Stimulated activated CD4-positive, alpha-beta T cell treated with anti-CD3 and anti-CD28 coated beads, Interleukin-1b, Interleukin-23, amount 100 ng/mL, for 24 hours (primary cell): ENCODE measurements at regions not wholly inside any gene's neighbourhood (a gene's known extent, or its start where the extent isn't known, plus 50 kb on each side); places are given as distances from the start of the nearest gene placed in this dataset.
"Not testable (repeated sequence)": the region's sequence is repeated elsewhere in the genome, so short reads cannot be mapped to it uniquely, and the experiment has no call there.

Experiments
- DNase-seq, 4 experiments: peaks; one replicate each; pipeline ENCODE4 v3.0.0-alpha.2; 2020; ENCODE audit warnings: low read depth in 4 of 4, low spot score in 1 of 4

- DNase-seq: no peak
Measured at GRCh38 chr6:103105686-103106085, 1712.2 kb downstream of the GRIK2 start.

- DNase-seq: no peak
Measured at GRCh38 chr6:103101267-103101666, 1707.8 kb downstream of the GRIK2 start.

- not testable (repeated sequence) for DNase-seq
Measured at GRCh38 chr6:103092414-103092813, 1698.9 kb downstream of the GRIK2 start.

- no peak for DNase-seq
Measured at GRCh38 chr6:103085801-103086200, 1692.3 kb downstream of the GRIK2 start.

GRCh38 chr6:103081876-103082630 is 1688.5 kb downstream of the GRIK2 start:
- no peak for DNase-seq

- DNase-seq: no peak
Measured at GRCh38 chr6:103081126-103081525, 1687.6 kb downstream of the GRIK2 start.

GRCh38 chr6:103080497-103080896 is 1687.0 kb downstream of the GRIK2 start:
- DNase-seq: no peak

- DNase-seq: no peak
Measured at GRCh38 chr6:103079867-103080266, 1686.4 kb downstream of the GRIK2 start.

- no peak for DNase-seq
Measured at GRCh38 chr6:103062136-103062535, 1668.6 kb downstream of the GRIK2 start.

GRCh38 chr6:103047567-103047966 is 1654.1 kb downstream of the GRIK2 start:
- DNase-seq: no peak

GRCh38 chr6:103042336-103042735 is 1648.8 kb downstream of the GRIK2 start:
- no peak for DNase-seq

- no peak for DNase-seq
Measured at GRCh38 chr6:103036846-103037245, 1643.3 kb downstream of the GRIK2 start.

- no peak for DNase-seq
Measured at GRCh38 chr6:103027271-103027931, 1633.9 kb downstream of the GRIK2 start.

- no peak for DNase-seq
Measured at GRCh38 chr6:103018426-103018825, 1624.9 kb downstream of the GRIK2 start.

- no peak for DNase-seq
Measured at GRCh38 chr6:103017878-103018277, 1624.4 kb downstream of the GRIK2 start.

GRCh38 chr6:103011605-103012004 is 1618.1 kb downstream of the GRIK2 start:
- DNase-seq: no peak

- no peak for DNase-seq
Measured at GRCh38 chr6:103002282-103002681, 1608.8 kb downstream of the GRIK2 start.

GRCh38 chr6:103001724-103002123 is 1608.2 kb downstream of the GRIK2 start:
- no peak for DNase-seq

GRCh38 chr6:103000688-103001087 is 1607.2 kb downstream of the GRIK2 start:
- no peak for DNase-seq

- DNase-seq: no peak
Measured at GRCh38 chr6:102995491-102995890, 1602.0 kb downstream of the GRIK2 start.

- no peak for DNase-seq
Measured at GRCh38 chr6:102994866-102995265, 1601.4 kb downstream of the GRIK2 start.

GRCh38 chr6:102986086-102986485 is 1592.6 kb downstream of the GRIK2 start:
- DNase-seq: no peak

- DNase-seq: no peak
Measured at GRCh38 chr6:102984357-102984756, 1590.8 kb downstream of the GRIK2 start.
